A172 (cell line): ENCODE measurements at regions not wholly inside any gene's neighbourhood (a gene's known extent, or its start where the extent isn't known, plus 50 kb on each side); places are given as distances from the start of the nearest gene placed in this dataset.
A peak's percentile ranks its signal among the peaks of the same experiment; 100 is the strongest.
"Not testable (repeated sequence)": the region's sequence is repeated elsewhere in the genome, so short reads cannot be mapped to it uniquely, and the experiment has no call there.

Experiments used
- DNase-seq: peaks from one replicate; pipeline ENCODE4 v3.0.0-alpha.2; 2015; ENCODE audit warnings: low spot score

GRCh38 chr4:60884587-60884986 is 315.5 kb upstream of the ADGRL3 start:
- DNase-seq: no peak

GRCh38 chr4:60885011-60885410 is 315.1 kb upstream of the ADGRL3 start:
- DNase-seq: no peak

GRCh38 chr4:60890743-60891142 is 309.4 kb upstream of the ADGRL3 start:
- no peak for DNase-seq

GRCh38 chr4:60891947-60892346 is 308.2 kb upstream of the ADGRL3 start:
- DNase-seq: no peak

GRCh38 chr4:60897415-60897814 is 302.7 kb upstream of the ADGRL3 start:
- no peak for DNase-seq

GRCh38 chr4:60905162-60905561 is 295.0 kb upstream of the ADGRL3 start:
- no peak for DNase-seq

- DNase-seq: no peak
Measured at GRCh38 chr4:60911127-60911526, 289.0 kb upstream of the ADGRL3 start.

- DNase-seq: no peak
Measured at GRCh38 chr4:60913002-60913401, 287.1 kb upstream of the ADGRL3 start.

GRCh38 chr4:60913671-60914070 is 286.5 kb upstream of the ADGRL3 start:
- DNase-seq: no peak

- not testable (repeated sequence) for DNase-seq
Measured at GRCh38 chr4:60921735-60922134, 278.4 kb upstream of the ADGRL3 start.

GRCh38 chr4:60923075-60923474 is 277.1 kb upstream of the ADGRL3 start:
- DNase-seq: no peak

- no peak for DNase-seq
Measured at GRCh38 chr4:60926624-60927023, 273.5 kb upstream of the ADGRL3 start.

- DNase-seq: no peak
Measured at GRCh38 chr4:60930866-60931265, 269.3 kb upstream of the ADGRL3 start.

- peak; percentile 1 for DNase-seq
Measured at GRCh38 chr4:60934566-60935295, 265.4 kb upstream of the ADGRL3 start.

GRCh38 chr4:60938181-60938580 is 261.9 kb upstream of the ADGRL3 start:
- DNase-seq: no peak

GRCh38 chr4:60938621-60939020 is 261.5 kb upstream of the ADGRL3 start:
- DNase-seq: no peak

- no peak for DNase-seq
Measured at GRCh38 chr4:60944060-60944459, 256.1 kb upstream of the ADGRL3 start.

- peak; percentile 59 for DNase-seq
Measured at GRCh38 chr4:60945641-60946040, 254.5 kb upstream of the ADGRL3 start.

GRCh38 chr4:60948008-60948407 is 252.1 kb upstream of the ADGRL3 start:
- peak; percentile 11 for DNase-seq

GRCh38 chr4:60952921-60953320 is 247.2 kb upstream of the ADGRL3 start:
- DNase-seq: no peak

- DNase-seq: no peak
Measured at GRCh38 chr4:60953826-60954225, 246.3 kb upstream of the ADGRL3 start.

- no peak for DNase-seq
Measured at GRCh38 chr4:60962286-60962685, 237.8 kb upstream of the ADGRL3 start.

GRCh38 chr4:60981534-60981933 is 218.6 kb upstream of the ADGRL3 start:
- no peak for DNase-seq

GRCh38 chr4:60989141-60989540 is 211.0 kb upstream of the ADGRL3 start:
- no peak for DNase-seq
